Parathyroid adenoma (tissue), 2 donors: ENCODE measurements at regions not wholly inside any gene's neighbourhood (a gene's known extent, or its start where the extent isn't known, plus 50 kb on each side); places are given as distances from the start of the nearest gene placed in this dataset.
"Not testable (repeated sequence)": the region's sequence is repeated elsewhere in the genome, so short reads cannot be mapped to it uniquely, and the experiment has no call there.

ENCODE experiments used
- H2AFZ ChIP-seq: fragments of 300-600 bp; sonication (generic); one replicate; pipeline ENCODE4 v1.7.0; 2017; ENCODE audit warnings: antibody characterized with exemption, mild to moderate bottlenecking
- H3K27ac ChIP-seq: fragments of 300-600 bp; sonication (generic); one replicate; pipeline ENCODE4 v1.7.0; 2017
- H3K27me3 ChIP-seq: fragments of 300-600 bp; sonication (generic); one replicate; pipeline ENCODE4 v1.7.0; 2017; ENCODE audit warnings: low read length; ENCODE audit not compliant: control insufficient read depth, insufficient read depth
- H3K36me3 ChIP-seq: fragments of 300-600 bp; sonication (generic); one replicate; pipeline ENCODE4 v1.7.0; 2017; ENCODE audit warnings: low read length; ENCODE audit not compliant: control insufficient read depth, insufficient read depth
- H3K4me1 ChIP-seq: fragments of 300-600 bp; sonication (generic); one replicate; pipeline ENCODE4 v1.7.0; 2017; ENCODE audit warnings: control low read depth
- H3K4me2 ChIP-seq: fragments of 300-600 bp; sonication (generic); one replicate; pipeline ENCODE4 v1.7.0; 2017; ENCODE audit warnings: low read length
- H3K4me3 ChIP-seq: fragments of 300-600 bp; sonication (generic); one replicate; pipeline ENCODE4 v1.7.0; 2017; ENCODE audit warnings: low read depth, low read length
- H3K79me2 ChIP-seq: fragments of 300-600 bp; sonication (generic); one replicate; pipeline ENCODE4 v1.7.0; 2017; ENCODE audit warnings: control low read depth
- H3K9ac ChIP-seq: fragments of 300-600 bp; sonication (generic); one replicate; pipeline ENCODE4 v1.7.0; 2017; ENCODE audit warnings: mild to moderate bottlenecking
- H3K9me3 ChIP-seq: fragments of 300-600 bp; sonication (generic); one replicate; pipeline ENCODE4 v1.7.0; 2017; ENCODE audit warnings: low read length; ENCODE audit not compliant: control insufficient read depth
- TF ChIP-seq, protein P1 (sequence below): fragments of 300-600 bp; sonication (generic); IDR thresholded peaks from one replicate; pipeline ENCODE4 v1.7.0; 2017; ENCODE audit warnings: antibody characterized with exemption, mild to moderate bottlenecking
- donor health status: primary hyperparathyroidism.

GRCh38 chr12:89828575-89828974 lies 119.9 kb upstream of the ATP2B1 start:
- Histone ChIP-seq H2AFZ (no peak overlapping the region), H3K27ac (no peak overlapping the region), H3K9ac (no peak overlapping the region), H3K4me1 (no peaks in the 10 kb centered on the region), H3K79me2 (no peaks in the 10 kb centered on the region), H3K9me3 (no peaks in the 10 kb centered on the region), H3K4me3 (no peak overlapping the region), H3K4me2 (no peak overlapping the region), H3K36me3 (no peaks in the 10 kb centered on the region), H3K27me3 (no peaks in the 10 kb centered on the region)
- TF ChIP-seq, protein P1, sequence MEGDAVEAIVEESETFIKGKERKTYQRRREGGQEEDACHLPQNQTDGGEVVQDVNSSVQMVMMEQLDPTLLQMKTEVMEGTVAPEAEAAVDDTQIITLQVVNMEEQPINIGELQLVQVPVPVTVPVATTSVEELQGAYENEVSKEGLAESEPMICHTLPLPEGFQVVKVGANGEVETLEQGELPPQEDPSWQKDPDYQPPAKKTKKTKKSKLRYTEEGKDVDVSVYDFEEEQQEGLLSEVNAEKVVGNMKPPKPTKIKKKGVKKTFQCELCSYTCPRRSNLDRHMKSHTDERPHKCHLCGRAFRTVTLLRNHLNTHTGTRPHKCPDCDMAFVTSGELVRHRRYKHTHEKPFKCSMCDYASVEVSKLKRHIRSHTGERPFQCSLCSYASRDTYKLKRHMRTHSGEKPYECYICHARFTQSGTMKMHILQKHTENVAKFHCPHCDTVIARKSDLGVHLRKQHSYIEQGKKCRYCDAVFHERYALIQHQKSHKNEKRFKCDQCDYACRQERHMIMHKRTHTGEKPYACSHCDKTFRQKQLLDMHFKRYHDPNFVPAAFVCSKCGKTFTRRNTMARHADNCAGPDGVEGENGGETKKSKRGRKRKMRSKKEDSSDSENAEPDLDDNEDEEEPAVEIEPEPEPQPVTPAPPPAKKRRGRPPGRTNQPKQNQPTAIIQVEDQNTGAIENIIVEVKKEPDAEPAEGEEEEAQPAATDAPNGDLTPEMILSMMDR: no peak

- Histone ChIP-seq H3K9ac (no peak overlapping the region), H2AFZ (no peak overlapping the region), H3K27me3 (no peaks in the 10 kb centered on the region), H3K79me2 (no peaks in the 10 kb centered on the region), H3K4me3 (no peak overlapping the region), H3K36me3 (no peaks in the 10 kb centered on the region), H3K4me2 (no peak overlapping the region), H3K9me3 (no peaks in the 10 kb centered on the region), H3K4me1 (no peaks in the 10 kb centered on the region), H3K27ac (no peak overlapping the region)
- TF ChIP-seq, protein P1: no peak
Measured at GRCh38 chr12:89827592-89827991, 119.0 kb upstream of the ATP2B1 start.

DNA sequence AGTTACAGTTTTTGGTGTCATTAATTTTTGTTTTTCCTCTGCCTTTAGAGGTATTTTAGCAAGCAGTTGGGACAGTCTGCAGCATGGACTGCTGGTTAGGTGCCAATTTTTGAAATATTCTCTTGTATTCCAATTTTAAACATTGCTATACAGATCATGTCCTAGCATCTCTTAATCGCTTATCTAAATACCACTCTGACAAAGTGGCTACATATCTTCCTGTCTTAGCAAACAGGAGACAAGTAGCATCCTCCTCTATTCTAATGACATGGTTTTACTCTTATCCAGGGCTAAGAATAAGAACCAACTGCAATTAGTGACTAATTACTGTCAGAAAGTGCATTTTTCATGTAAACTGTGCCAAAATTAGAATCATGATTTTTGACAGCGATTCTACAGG lies 117.8 kb upstream of the ATP2B1 start:
- no peaks in the 10 kb centered on the region for H3K9me3 ChIP-seq
- no peaks in the 10 kb centered on the region for H3K36me3 ChIP-seq
- no peak overlapping the region for H3K9ac ChIP-seq
- H3K27me3 ChIP-seq: no peaks in the 10 kb centered on the region
- H3K4me2 ChIP-seq: no peak overlapping the region
- H3K4me3 ChIP-seq: no peak overlapping the region
- no peaks in the 10 kb centered on the region for H3K79me2 ChIP-seq
- no peaks in the 10 kb centered on the region for H3K4me1 ChIP-seq
- TF ChIP-seq, protein P1: no peak
- peak overlapping the region; percentile 15 for H2AFZ ChIP-seq
- H3K27ac ChIP-seq: no peak overlapping the region

DNA sequence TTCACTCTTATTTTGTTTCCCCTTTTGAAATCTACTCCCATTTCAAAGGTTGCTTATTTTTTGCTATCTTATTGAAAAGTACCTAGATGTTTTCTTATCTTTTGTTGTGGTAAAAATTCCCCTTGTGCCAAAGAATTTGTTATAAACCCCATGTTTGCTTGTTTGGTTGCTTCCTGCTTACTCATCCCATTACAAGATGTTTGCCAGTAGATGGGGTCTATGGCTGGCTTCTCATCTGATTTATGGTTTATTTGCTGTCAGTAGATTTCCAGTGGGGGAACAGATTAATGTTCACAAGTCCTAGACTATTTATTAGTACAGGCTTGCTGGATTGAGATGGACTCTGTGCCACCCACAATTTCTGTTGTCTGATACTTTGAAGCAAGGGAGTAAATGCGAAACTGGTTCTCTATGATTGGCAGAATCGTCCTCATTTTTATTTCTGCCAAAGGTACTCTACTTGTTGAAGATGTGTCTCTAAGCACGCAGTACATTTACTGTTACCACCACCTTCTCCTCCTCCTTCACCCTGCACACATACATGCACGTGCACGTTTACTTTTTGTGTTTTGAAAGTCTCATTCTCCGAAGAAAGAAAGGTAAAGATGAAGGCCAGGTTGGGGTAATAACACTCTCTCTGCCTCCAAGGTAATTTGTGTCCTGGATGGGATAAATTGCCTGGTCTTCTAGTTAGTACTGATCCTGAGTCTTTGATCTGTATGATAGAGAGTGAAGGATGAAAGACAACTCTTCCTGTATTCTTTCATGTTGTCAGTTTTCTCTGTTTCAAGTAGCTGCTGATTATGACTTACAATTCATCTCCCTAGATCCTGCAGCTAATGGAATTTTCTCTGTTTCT lies 117.2 kb upstream of the ATP2B1 start:
- TF ChIP-seq, protein P1: no peak
- no peak overlapping the region for H3K4me2 ChIP-seq
- H2AFZ ChIP-seq: peak overlapping the region; percentile 15
- no peak overlapping the region for H3K27ac ChIP-seq
- no peaks in the 10 kb centered on the region for H3K79me2 ChIP-seq
- H3K9me3 ChIP-seq: no peaks in the 10 kb centered on the region
- H3K27me3 ChIP-seq: no peaks in the 10 kb centered on the region
- H3K4me1 ChIP-seq: no peaks in the 10 kb centered on the region
- no peak overlapping the region for H3K4me3 ChIP-seq
- H3K9ac ChIP-seq: no peak overlapping the region
- no peaks in the 10 kb centered on the region for H3K36me3 ChIP-seq

DNA sequence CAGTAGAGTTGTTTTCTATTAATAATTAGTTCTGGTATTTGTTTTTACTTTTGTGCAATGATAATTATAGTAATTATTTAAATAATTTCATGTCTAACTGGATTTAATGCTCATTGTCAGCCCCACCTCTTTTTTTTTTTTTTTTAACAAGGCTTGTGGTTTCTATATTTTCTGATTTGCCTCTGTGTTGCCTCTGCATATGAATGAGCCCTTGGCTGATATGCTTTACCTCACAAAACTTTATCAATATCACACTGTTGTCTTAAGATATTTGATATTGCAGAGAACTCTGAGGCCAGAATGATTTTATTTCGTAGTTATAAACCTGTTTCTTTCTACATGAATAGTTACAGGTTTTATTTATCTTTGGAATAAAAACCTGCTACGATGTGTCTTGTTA lies 116.2 kb upstream of the ATP2B1 start:
- Histone ChIP-seq H3K9me3 (no peaks in the 10 kb centered on the region), H3K27ac (no peak overlapping the region)

DNA sequence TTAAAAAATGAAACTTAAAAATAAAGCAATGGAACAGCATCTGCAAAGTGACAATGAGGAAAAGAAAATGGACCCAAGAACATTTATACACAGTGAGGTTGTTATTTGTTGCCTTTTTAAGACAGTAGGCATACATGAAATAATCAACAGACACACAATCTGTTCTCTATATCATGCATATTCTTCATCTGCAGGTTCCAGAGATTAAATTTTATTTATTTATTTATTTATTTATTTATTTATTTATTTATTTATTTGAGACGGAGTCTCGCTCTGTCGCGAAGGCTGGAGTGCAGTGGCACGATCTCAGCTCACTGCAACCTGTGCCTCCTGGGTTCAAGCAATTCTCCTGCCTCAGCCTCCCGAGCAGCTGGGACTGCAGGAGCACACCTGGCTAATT lies 114.4 kb upstream of the ATP2B1 start:
- not testable (repeated sequence) for H3K9ac ChIP-seq, H3K4me2 ChIP-seq, H3K27ac ChIP-seq, H2AFZ ChIP-seq, H3K9me3 ChIP-seq, H3K79me2 ChIP-seq, H3K4me3 ChIP-seq, H3K4me1 ChIP-seq, H3K36me3 ChIP-seq, H3K27me3 ChIP-seq

More for the DNA sequence above, 116.2 kb upstream of the ATP2B1 start:
- Histone ChIP-seq H3K36me3 (no peaks in the 10 kb centered on the region), H3K4me2 (no peak overlapping the region), H3K9ac (no peak overlapping the region), H3K27me3 (no peaks in the 10 kb centered on the region), H3K4me1 (no peaks in the 10 kb centered on the region), H2AFZ (no peak overlapping the region), H3K4me3 (no peak overlapping the region), H3K79me2 (no peaks in the 10 kb centered on the region)
- TF ChIP-seq, protein P1: no peak
